GM12891 (cell line): ENCODE measurements at regions not wholly inside any gene's neighbourhood (a gene's known extent, or its start where the extent isn't known, plus 50 kb on each side); places are given as distances from the start of the nearest gene placed in this dataset.

Experiments
- PAX5 ChIP-seq: IDR thresholded peaks from 2 replicates; pipeline ENCODE4 v1.6.1; 2011; ENCODE audit warnings: low read length, moderate library complexity, mild to moderate bottlenecking; ENCODE audit not compliant: insufficient read depth, severe bottlenecking
- POLR2A ChIP-seq: IDR thresholded peaks from 2 replicates; pipeline ENCODE4 v1.6.1; 2011; ENCODE audit warnings: low read depth, low read length, control low read depth
- SPI1 ChIP-seq: IDR thresholded peaks from 2 replicates; pipeline ENCODE4 v1.6.1; 2011; ENCODE audit warnings: low read depth, low read length, control low read depth
- TAF1 ChIP-seq: IDR thresholded peaks from 2 replicates; pipeline ENCODE4 v1.6.1; 2011; ENCODE audit warnings: low read depth, low read length, control low read depth

GRCh38 chr12:84058136-84058535, 854.5 kb downstream of the SLC6A15 start:
- TF ChIP-seq TAF1 (no peak), POLR2A (no peak), PAX5 (no peak), SPI1 (no peak)
